ENCODE measurements at regions not wholly inside any gene's neighbourhood (a gene's known extent, or its start where the extent isn't known, plus 50 kb on each side); places are given as distances from the start of the nearest gene placed in this dataset.

DNA sequence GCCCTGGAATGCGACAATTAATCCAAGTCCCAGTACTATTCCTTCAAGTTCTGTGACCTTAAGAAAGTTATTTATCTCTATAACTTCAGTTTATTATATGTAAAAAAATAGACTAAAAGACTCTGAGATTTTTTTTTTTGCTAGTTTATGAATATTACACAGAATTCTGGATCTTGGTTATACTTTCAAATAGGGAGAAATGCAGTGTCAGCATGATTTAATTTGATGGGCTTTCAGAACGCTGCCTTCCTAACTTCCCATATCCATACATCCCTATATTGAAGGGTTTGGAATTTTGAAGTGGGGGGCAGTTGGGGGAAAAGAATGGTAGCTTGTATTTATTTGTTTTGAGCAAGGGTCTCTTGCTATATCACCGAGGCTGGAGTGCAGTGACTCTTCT is 98.4 kb upstream of the MEGF10 start:
- TF ChIP-seq ZNF391 (tag by site-specific recombination; IDR thresholded peaks at IDR 0.05; ENCODE audit: borderline replicate concordance, low read depth) (no peak), IKZF3 (tag by site-specific recombination; IDR thresholded peaks at IDR 0.05) (no peak), ZNF37A (tag by site-specific recombination; IDR thresholded peaks at IDR 0.05) (no peak), MYNN (tag by site-specific recombination; IDR thresholded peaks at IDR 0.05; ENCODE audit: borderline replicate concordance) (no peak), ZNF274 (IDR thresholded peaks at IDR 0.05; ENCODE audit: low read length) (no peak), ZNF274 (tag by site-specific recombination; IDR thresholded peaks at IDR 0.05; ENCODE audit: borderline replicate concordance) (no peak)
- TF ChIP-seq, protein P1, sequence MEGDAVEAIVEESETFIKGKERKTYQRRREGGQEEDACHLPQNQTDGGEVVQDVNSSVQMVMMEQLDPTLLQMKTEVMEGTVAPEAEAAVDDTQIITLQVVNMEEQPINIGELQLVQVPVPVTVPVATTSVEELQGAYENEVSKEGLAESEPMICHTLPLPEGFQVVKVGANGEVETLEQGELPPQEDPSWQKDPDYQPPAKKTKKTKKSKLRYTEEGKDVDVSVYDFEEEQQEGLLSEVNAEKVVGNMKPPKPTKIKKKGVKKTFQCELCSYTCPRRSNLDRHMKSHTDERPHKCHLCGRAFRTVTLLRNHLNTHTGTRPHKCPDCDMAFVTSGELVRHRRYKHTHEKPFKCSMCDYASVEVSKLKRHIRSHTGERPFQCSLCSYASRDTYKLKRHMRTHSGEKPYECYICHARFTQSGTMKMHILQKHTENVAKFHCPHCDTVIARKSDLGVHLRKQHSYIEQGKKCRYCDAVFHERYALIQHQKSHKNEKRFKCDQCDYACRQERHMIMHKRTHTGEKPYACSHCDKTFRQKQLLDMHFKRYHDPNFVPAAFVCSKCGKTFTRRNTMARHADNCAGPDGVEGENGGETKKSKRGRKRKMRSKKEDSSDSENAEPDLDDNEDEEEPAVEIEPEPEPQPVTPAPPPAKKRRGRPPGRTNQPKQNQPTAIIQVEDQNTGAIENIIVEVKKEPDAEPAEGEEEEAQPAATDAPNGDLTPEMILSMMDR (tag by site-specific recombination; IDR thresholded peaks at IDR 0.05), result no peak

Measured in HEK293 (cell line).